Fibroblast of gingiva (primary cell): ENCODE measurements at regions not wholly inside any gene's neighbourhood (a gene's known extent, or its start where the extent isn't known, plus 50 kb on each side); places are given as distances from the start of the nearest gene placed in this dataset.
"Not testable (repeated sequence)": the region's sequence is repeated elsewhere in the genome, so short reads cannot be mapped to it uniquely, and the experiment has no call there.

Experiments
- DNase-seq: peaks from one replicate; pipeline ENCODE4 v3.0.0-alpha.2; 2011; ENCODE audit warnings: low read depth

DNA sequence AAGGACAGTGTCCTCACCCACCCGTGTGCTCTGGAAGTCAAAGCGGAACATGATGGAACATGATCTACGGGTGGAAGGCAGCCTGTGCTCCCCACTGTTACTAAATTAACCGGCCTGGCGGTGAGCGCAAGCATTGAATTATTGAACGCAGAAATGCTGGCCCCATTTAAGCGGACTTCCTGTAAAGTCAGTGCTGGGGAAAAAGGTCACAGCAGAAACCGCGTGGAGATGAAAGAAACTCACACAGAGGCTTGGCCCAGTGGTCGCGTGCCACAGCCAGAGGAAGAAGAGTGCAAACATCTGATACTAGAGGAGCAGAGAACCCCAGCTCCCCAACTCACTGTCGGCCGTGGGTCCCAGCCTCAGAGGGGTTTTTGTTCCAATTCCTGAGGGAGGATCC, 321.2 kb downstream of the ADGRD1 start:
- no peak for DNase-seq

DNA sequence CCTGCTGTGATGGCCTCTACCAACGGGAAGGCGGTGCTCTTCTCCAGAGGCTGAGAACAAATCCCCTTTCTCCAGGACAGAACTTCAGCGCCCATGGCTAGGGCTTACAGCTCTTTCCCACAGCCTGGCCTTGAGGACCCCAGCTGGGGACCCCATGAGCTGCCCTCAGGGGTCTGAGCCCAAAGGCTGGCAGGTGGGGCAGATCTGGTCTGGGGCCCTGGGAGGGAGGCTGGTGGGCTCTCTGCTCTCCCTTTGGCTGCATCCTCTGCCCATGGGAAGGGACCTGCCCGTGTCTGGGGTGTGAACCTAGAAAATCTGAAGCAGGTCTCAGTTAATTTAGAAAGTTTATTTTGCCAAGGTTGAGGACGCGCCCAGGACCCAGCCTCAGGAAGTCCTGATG, 322.1 kb downstream of the ADGRD1 start:
- DNase-seq, result no peak

DNA sequence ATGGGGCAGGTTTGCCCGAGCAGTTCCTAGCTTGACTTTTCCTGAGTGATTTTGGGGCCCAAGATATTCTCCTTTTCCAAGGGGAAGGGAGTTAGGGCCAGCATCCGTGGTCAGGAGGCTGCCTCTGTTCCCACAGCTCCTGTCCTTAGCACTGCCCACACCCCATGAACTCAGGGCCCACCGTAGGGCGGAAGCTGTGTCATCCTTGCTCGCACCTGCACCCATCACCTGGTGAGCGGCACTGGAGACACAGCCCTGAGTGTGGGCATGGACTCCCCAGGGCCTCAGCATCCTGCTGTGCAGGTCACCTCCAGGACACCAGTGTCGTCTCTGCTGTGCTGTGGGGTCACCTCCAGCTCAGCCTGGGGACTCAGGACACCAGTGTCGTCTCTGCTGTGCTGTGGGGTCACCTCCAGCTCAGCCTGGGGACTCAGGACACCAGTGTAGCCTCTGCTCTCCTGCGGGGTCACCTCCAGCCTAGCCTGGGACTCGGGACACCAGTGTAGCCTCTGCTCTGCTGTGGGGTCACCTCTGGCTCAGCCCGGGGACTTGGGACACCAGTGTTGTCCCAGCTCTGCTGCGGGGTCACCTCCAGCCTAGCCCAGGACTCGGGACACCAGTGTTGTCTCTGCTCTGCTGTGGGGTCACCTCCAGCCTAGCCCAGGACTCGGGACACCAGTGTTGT, 322.9 kb downstream of the ADGRD1 start:
- no peak for DNase-seq

GRCh38 chr12:131277186-131278091, 323.7 kb downstream of the ADGRD1 start:
- not testable (repeated sequence) for DNase-seq

DNA sequence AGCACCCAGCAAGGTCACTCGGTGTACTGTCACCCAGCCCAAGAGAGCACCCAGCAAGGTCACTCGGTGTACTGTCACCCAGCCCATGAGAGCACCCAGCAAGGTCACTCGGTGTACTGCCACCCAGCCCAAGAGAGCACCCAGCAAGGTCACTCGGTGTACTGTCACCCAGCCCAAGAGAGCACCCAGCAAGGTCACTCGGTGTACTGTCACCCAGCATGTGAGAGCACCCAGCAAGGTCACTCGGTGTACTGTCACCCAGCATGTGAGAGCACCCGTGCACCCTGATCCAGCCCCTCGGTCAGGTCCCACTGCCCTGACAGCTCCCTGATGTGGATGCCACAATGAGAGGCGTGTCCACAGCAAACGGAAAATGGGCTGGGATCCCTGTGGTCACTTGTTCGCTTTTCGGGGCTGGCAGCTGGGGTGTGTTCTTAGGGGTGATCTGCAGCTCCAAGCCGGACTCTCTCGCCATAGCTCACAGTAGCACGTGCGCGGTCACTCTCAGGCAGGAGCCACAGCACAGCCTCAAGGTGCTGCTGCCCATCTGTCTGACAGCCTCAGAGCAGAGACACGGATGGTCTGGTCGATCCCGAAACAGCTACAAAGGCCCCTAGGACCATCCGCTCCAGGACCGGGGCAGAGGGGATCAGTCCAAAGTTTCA, 324.9 kb downstream of the ADGRD1 start:
- DNase-seq, result not testable (repeated sequence)

DNA sequence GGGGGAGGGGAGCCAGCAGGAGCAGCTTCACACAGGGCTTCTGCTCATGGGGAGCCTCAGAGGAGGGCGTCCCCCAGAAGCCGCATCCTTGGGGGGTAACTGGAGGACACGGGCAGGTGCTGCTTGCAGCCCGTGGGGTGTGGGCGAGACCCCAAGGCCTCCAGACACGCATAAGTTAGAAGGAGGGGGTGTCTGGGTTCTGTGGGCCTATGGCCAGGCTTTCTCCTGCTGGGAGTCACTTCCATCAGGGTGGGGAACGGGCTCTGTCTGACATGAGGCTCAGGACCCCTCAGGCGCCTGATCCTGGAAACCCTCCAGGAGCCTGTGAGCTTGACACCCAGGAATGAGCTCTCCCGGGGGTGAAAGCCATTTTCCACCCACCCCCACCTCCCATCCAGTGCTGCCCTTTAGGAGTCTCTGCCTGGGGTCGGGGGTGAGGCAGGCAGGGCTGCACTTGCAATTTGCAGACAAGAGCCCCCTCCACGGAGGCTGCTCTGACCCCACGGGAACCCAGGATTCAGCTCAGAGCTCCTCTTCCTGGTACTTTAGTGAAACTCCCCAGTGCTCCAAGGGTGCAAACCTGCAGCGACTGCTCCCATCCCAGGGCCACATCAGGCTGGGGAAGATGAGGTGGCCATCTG, 325.7 kb downstream of the ADGRD1 start:
- no peak for DNase-seq

DNA sequence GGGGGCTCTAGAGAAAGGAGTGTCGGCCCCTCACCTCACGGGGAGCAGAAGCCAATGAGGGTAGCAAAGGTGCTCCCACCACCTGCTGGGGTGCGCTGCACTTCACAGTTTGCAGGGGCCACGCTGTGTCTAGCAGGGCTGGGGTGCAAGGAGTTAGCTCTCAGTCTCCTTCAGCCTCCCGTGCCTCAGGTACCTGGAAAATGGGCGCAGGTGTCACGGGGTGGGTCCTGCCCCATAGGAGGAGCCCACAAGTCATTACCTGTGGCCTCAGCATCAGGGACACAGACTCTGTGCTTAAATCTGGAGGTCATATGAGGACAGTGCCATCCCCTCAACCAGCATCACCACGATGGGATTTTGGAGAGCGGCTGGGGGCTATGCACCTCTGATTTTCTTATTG, 326.7 kb downstream of the ADGRD1 start:
- DNase-seq, result no peak

DNA sequence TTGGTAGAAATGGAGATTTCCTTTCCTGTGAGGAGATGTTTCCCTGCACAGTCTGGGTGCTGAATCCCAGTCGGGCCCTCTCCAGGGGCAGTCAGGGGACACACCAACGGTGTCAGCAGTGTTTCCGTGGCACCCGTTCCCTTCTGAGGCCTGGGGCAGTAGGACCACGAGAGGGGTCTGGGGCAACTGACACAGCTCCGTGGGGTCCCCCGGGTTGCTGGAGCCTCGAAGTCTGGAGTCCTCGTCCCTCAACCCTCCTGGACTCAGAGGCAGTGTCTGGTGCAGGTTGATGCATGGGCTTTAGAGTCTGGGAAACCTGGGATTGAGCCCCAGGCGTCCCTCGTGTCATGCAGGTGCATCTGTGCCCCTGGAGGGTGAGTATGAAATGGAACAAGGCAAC, 327.3 kb downstream of the ADGRD1 start:
- no peak for DNase-seq

DNA sequence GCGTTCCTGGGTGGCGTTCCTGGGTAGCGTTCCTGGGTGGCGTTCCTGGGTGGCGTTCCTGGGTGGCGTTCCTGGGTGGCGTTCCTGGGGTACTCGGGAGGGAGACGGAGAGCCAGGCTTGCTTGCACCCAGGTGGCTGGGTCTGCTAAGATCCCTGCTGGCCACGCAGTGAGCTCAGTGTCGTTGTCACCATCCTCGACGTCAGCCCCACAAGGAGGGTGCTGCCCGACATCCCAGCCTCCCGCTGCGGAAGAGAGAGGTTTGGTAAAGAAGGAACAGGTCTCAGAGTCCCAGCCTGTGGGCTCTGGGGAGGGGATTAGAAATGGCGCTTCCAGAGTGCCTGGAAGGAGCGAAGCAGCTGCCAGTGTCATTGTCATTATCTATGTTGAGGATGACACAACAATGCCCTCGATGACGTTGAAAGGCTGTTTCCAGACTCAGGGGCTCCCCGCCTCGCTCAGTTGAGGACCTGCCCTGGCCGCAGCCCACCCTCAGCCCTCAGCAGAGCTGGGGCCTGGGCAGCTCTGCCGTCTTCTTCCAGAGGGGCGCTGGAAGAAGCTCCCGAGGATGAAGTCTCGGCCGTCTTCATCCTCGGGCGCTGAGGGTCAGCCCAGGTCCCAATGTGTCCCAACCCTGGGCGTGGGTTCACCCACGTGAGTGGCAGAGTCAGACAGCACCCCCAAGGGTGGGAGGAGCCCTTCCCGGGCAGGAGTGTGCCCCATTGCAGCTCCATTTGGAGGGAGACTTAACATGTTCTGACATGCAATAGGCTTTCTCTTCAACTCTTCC, 328.8 kb downstream of the ADGRD1 start:
- DNase-seq, result no peak

DNA sequence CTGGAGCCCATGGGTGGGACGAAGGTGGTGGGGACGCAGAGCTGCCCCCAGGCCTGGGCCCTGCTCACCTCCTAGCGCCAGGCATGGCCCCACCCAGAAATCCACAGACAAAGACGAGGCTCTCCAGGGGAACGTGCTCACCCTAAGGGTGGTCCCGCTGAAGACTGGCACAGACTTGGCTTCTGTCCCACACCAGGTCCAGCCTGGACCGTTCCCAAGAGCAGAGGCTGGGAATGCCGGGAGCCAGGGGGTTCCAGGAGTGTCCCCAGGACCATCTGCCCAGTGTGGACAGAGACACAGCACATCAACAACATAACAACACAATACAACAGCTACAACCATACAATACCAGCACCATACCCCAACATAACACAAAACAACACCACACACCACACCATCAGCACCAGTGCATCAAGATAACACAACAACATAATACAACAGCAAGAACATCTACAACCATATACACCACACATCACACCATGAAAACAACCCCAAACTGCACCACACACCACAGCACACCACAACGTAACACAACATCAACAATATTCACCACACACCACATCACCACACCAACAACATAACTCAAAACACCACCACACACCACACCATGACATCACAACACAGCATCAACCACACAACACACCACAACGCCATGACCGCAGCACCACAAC, 329.6 kb downstream of the ADGRD1 start:
- DNase-seq, result no peak

GRCh38 chr12:131283862-131284825, 330.4 kb downstream of the ADGRD1 start:
- not testable (repeated sequence) for DNase-seq

DNA sequence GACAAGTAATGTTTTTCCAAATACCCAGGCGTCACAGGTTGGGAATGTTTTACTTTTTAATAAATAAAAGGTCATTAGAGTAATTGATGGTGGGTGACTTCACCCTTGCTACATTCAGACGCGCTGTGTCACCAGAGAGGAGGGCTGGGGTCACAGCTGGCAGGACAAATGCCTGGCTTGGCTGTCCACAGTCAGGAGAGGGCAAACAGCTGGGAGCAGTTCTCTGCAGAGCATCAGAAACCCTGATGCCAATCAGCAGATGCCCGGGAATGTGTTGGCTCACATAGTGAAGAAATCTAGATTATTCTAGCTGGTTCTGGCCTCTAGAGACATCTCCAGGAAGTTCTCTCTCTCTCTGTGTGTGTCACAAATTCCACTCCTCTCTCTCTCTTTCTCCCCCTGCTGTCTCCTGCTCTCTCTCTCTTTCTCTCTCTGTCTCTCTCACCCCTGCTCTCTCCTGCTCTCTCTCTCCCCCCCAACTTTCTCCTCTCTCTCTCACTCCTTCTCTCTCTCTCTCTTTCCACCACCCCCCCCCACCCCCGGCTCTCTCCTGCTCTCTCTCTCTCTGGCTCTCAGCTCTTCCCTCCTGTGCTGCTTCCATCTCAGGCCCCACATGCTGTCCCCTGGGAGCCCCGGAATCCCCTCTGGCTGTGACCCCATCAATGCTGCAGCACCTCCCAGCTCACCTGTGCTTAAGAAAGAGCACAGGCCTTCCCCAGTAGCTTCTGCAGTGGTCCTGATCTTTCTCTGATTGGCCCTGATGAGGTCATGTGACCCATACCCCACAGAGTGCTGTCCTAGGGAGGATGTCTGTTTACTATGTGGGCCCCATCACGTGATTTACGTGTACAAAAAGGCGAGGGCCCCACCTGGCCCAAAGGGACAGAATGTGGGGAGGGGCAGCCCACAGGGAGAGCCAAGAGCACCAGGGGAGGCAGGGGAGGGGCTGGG, 331.5 kb downstream of the ADGRD1 start:
- DNase-seq, result not testable (repeated sequence)

DNA sequence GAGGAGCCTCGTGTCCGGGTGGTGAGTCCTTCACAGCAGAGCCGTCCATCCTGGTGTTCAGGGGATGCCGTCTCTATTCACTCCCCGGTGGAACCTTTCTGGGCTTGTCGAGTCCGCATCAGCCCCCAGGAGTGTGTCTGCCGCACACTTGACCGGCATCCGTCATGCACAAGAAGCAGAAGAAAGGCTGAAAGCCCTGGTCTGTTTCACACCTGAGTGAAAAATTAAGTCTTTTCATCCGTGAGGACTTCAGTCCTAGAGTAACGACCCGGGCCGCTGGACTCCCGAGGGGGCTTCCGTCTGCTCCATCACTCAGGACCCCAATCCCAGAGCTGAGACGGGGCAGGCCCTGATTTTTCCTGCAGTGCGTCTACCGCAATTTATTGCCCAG, 332.2 kb downstream of the ADGRD1 start:
- not testable (repeated sequence) for DNase-seq

DNA sequence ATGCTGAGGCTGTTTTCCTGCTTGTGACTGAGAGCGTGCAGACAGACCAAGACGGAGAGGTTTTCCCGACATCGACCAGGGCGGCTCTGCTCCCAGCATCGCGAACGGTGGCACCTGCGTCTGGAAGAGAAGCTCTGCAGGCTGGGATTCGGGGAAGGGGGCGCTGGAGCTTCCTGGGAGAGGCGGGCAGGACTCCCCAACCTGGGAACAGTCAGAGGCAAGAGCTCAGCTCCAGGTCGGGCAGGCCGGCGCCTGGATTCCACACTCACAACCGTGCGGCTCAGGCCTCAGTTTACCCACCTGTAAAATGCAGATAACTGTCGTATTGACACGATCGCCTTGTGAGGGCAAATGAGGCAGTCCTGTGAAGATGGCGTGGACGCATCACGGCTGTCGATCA, 332.6 kb downstream of the ADGRD1 start:
- DNase-seq, result not testable (repeated sequence)

DNA sequence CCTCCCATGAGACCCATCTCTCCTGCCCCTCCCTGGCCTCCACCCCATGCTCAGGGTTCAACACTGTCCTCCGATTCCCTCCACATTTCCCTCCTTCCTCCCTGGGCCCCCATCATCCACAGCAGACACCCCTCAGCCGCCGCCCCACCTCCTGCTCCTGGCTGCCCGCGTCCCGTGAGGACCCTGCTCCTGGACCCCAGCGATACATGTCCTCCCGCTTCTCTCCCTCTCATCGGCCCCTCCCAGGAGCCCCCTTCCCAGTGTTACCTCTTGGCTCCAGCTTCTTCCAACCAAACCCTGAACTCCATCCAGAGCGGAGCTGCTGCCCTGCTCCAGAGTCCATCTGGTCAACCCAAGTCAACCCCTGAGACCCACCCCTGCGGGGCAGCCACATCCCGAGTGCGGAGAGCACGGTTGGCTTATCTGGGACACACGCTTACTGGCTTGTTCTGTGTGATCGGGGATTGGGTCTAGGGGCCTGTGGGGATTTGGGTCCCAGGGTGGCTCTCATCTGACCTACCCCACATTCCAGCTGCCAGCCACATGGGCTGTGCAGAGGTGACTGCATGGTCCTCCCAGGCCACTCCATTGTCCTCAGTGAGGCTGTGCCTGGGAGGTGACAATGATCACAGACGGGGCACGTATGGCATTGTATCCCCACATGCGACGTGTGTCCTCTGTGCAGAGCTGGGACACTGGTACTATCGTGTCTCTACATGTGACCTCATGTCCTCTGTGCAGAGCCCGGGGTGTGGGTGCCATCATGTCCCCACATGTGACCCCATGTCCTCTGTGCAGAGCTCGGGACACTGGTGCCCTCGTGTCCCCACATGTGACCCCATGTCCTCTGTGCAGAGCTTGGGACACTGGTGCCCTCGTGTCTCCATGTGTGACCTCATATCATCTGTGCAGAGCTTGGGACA, 333.6 kb downstream of the ADGRD1 start:
- no peak for DNase-seq

DNA sequence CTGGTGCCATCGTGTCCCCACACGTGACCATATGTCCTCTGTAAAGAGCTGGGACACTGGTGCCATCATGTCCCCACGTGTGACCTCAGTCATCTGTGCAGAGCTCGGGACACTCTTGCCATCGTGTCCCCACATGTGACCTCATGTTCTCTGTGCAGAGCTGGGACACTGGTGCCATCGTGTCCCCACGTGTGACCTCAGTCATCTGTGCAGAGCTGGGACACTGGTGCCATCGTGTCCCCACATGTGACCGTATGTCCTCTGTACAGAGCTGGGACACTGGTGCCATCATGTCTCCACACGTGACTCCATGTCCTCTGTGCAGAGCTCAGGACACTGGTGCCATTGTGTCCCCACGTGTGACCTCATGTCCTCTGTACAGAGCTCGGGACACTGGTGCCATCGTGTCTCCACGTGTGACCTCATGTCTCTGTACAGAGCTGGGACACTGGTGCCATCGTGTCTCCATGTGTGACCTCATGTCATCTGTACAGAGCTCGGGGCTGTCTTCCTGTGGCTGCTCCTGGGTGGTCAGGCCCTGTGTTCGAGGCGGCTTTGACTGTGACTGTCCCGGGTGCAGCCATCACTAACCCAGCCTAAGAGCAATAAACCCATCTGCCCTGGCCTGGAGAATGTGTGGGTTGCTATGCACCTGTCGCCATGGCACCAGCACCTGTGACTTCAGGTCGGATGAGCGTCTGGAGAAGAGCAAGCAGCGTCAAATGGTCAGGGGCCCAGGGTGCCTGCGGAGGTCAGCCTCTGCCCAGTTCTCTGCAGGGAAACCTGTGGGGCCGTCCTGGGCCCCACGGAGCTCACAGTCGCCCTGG, 334.4 kb downstream of the ADGRD1 start:
- DNase-seq, result no peak
